Astrocyte (in vitro differentiated cells and primary cell): ENCODE measurements at regions not wholly inside any gene's neighbourhood (a gene's known extent, or its start where the extent isn't known, plus 50 kb on each side); places are given as distances from the start of the nearest gene placed in this dataset.

Source experiments
- DNase-seq: peaks from one replicate; pipeline ENCODE4 v3.0.0-alpha.2; 2010; ENCODE audit warnings: low read depth
- FAIRE-seq: peaks from 2 replicates; lab custom pipeline; 2011; peaks lifted over from hg19 to GRCh38; lab: Jason Lieb, UNC
- H2AFZ ChIP-seq: 2 replicates; pipeline ENCODE4 v1.6.0; 2012; ENCODE audit warnings: low read depth, low read length, inconsistent platforms
- H3K27ac ChIP-seq: 2 replicates; pipeline ENCODE4 v1.5.1; 2011; ENCODE audit warnings: low read depth, low read length, inconsistent platforms
- H3K27me3 ChIP-seq: 2 replicates; pipeline ENCODE4 v1.6.0; 2011; ENCODE audit warnings: low read length, inconsistent platforms; ENCODE audit not compliant: insufficient read depth
- H3K36me3 ChIP-seq: 2 replicates; pipeline ENCODE4 v1.5.1; 2011; ENCODE audit warnings: low read length, inconsistent platforms; ENCODE audit not compliant: insufficient read depth
- H3K4me1 ChIP-seq: 2 replicates; pipeline ENCODE4 v1.5.1; 2011; ENCODE audit warnings: low read length, inconsistent platforms; ENCODE audit not compliant: insufficient read depth
- H3K4me2 ChIP-seq: 2 replicates; pipeline ENCODE4 v1.6.0; 2012; ENCODE audit warnings: low read length, inconsistent platforms
- H3K4me3 ChIP-seq: 2 replicates; pipeline ENCODE4 v1.5.1; 2011; ENCODE audit warnings: low read depth, mild to moderate bottlenecking, low read length, inconsistent platforms; ENCODE audit not compliant: insufficient read depth
- H3K79me2 ChIP-seq: 2 replicates; pipeline ENCODE4 v1.6.0; 2012; ENCODE audit warnings: mild to moderate bottlenecking, low read length, inconsistent platforms; ENCODE audit not compliant: insufficient read depth
- H3K9ac ChIP-seq: 2 replicates; pipeline ENCODE4 v1.6.0; 2012; ENCODE audit warnings: mild to moderate bottlenecking, low read length, inconsistent platforms
- H3K9me3 ChIP-seq: 2 replicates; pipeline ENCODE4 v1.5.1; 2012; ENCODE audit warnings: low read depth, mild to moderate bottlenecking, low read length, inconsistent platforms; ENCODE audit not compliant: insufficient read depth
- H4K20me1 ChIP-seq: 2 replicates; pipeline ENCODE4 v1.6.0; 2012; ENCODE audit warnings: low read length, inconsistent platforms; ENCODE audit not compliant: insufficient read depth
- H3K27ac Mint-ChIP-seq: one replicate; pipeline ENCODE4 v1.8.0; 2021; ENCODE audit warnings: mild to moderate bottlenecking, mixed read lengths; ENCODE audit not compliant: unreplicated experiment
- H3K27me3 Mint-ChIP-seq: one replicate; pipeline ENCODE4 v1.8.0; 2021; ENCODE audit warnings: low read depth, mixed read lengths; ENCODE audit not compliant: unreplicated experiment
- H3K36me3 Mint-ChIP-seq: one replicate; pipeline ENCODE4 v1.8.0; 2021; ENCODE audit warnings: low read depth, mixed read lengths; ENCODE audit not compliant: unreplicated experiment
- H3K4me1 Mint-ChIP-seq: one replicate; pipeline ENCODE4 v1.8.0; 2021; ENCODE audit warnings: low read depth, mixed read lengths; ENCODE audit not compliant: unreplicated experiment
- H3K4me3 Mint-ChIP-seq: one replicate; pipeline ENCODE4 v1.8.0; 2021; ENCODE audit warnings: mild to moderate bottlenecking, moderate library complexity, mixed read lengths; ENCODE audit not compliant: unreplicated experiment
- H3K9me3 Mint-ChIP-seq: one replicate; pipeline ENCODE4 v1.8.0; 2021; ENCODE audit warnings: mild to moderate bottlenecking, mixed read lengths; ENCODE audit not compliant: unreplicated experiment
- EZH2 ChIP-seq: IDR thresholded peaks from 2 replicates; pipeline ENCODE4 v1.6.1; 2012; ENCODE audit warnings: mild to moderate bottlenecking, low read length, inconsistent platforms; ENCODE audit not compliant: insufficient read depth
- TF ChIP-seq, protein P1 (sequence below): IDR thresholded peaks from 2 replicates; pipeline ENCODE4 v1.5.1; 2011; ENCODE audit warnings: low read depth, mild to moderate bottlenecking, inconsistent platforms, low read length, moderate library complexity; ENCODE audit not compliant: insufficient read depth

DNA sequence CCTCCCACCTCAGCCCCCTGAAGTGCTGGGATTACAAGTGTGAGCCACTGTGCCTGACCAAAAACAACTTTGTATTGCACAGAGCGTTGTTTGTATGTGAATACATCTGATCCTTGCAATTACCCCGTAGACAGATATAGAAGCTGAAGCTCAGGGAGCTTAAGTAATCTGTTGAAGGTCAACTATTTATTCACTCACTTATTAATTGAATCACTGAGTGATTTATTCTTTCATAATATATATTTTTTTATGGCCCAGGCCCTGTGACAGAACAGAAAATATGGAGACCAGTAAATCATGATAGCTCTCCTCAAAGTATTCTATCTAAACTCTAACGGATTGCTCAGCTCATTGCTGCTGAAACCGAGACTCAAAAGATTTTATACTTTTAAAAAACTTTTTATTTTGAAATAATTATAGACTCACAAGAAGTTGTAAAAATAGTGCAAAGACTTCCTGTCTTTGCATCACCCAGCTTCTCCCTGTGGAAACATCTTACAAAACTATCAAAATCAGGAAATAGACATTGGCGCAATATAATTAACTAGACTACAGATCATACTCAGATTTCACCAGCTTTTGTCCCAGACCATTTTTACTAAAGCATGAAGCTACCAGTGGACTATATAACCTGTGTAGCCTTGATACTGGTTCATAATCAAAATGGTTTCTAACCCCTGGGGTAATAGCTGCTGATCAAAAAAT lies 466.1 kb downstream of the PDCD6IP start:
- Histone ChIP-seq H3K27me3 (no peaks in the 10 kb centered on the region), H4K20me1 (no peaks in the 10 kb centered on the region), H3K9ac (no peak overlapping the region), H3K4me1 (peaks cover 12% of the 10 kb centered on the region), H3K4me2 (no peak overlapping the region), H3K36me3 (no peaks in the 10 kb centered on the region), H3K79me2 (no peaks in the 10 kb centered on the region), H2AFZ (no peak overlapping the region), H3K4me3 (no peak overlapping the region), H3K9me3 (no peaks in the 10 kb centered on the region), H3K27ac (no peak overlapping the region)
- no peak for DNase-seq
- TF ChIP-seq, protein P1, sequence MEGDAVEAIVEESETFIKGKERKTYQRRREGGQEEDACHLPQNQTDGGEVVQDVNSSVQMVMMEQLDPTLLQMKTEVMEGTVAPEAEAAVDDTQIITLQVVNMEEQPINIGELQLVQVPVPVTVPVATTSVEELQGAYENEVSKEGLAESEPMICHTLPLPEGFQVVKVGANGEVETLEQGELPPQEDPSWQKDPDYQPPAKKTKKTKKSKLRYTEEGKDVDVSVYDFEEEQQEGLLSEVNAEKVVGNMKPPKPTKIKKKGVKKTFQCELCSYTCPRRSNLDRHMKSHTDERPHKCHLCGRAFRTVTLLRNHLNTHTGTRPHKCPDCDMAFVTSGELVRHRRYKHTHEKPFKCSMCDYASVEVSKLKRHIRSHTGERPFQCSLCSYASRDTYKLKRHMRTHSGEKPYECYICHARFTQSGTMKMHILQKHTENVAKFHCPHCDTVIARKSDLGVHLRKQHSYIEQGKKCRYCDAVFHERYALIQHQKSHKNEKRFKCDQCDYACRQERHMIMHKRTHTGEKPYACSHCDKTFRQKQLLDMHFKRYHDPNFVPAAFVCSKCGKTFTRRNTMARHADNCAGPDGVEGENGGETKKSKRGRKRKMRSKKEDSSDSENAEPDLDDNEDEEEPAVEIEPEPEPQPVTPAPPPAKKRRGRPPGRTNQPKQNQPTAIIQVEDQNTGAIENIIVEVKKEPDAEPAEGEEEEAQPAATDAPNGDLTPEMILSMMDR: no peak
- TF ChIP-seq EZH2: no peak
- Mint-ChIP-seq H3K27ac (no peak overlapping the region), H3K9me3 (no peaks in the 10 kb centered on the region), H3K4me3 (no peak overlapping the region), H3K36me3 (no peaks in the 10 kb centered on the region), H3K27me3 (no peaks in the 10 kb centered on the region), H3K4me1 (peaks cover 36% of the 10 kb centered on the region)
- no peak for FAIRE-seq

DNA sequence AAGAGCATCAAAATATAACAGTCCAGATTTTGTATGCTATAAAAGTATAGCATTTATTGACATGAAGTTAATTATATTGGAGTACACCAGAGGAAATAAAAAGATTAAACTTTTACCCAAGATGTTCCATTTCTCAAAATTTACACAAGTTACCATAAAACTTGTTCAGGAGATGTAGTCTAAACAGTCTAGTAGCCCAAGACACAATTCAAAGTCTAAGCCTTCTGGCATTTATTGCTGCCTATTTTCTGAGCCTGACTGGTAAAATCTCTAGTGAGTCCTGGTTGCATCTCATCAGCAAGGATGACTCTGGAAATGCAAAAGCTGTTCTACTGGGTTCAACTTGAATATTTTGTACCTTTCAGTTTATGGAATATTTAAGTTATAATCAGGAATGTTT lies 468.7 kb downstream of the PDCD6IP start:
- Mint-ChIP-seq H3K4me1 (peaks cover 16% of the 10 kb centered on the region), H3K4me3 (no peak overlapping the region), H3K27ac (no peak overlapping the region), H3K27me3 (no peaks in the 10 kb centered on the region), H3K36me3 (no peaks in the 10 kb centered on the region), H3K9me3 (no peaks in the 10 kb centered on the region)
- no peak overlapping the region for H3K4me3 ChIP-seq
- DNase-seq (no peak), FAIRE-seq (no peak)
- H4K20me1 ChIP-seq: no peaks in the 10 kb centered on the region
- no peak overlapping the region for H2AFZ ChIP-seq
- H3K4me1 ChIP-seq: no peaks in the 10 kb centered on the region
- no peak overlapping the region for H3K9ac ChIP-seq
- no peaks in the 10 kb centered on the region for H3K79me2 ChIP-seq
- H3K4me2 ChIP-seq: no peak overlapping the region
- no peaks in the 10 kb centered on the region for H3K9me3 ChIP-seq
- no peaks in the 10 kb centered on the region for H3K36me3 ChIP-seq
- no peak overlapping the region for H3K27ac ChIP-seq
- no peak for TF ChIP-seq EZH2
- TF ChIP-seq, protein P1: no peak
- H3K27me3 ChIP-seq: no peaks in the 10 kb centered on the region

GRCh38 chr3:34268032-34268709 lies 469.7 kb downstream of the PDCD6IP start:
- Histone ChIP-seq H3K4me3 (no peak overlapping the region), H3K4me1 (no peaks in the 10 kb centered on the region), H2AFZ (no peak overlapping the region), H3K27me3 (no peaks in the 10 kb centered on the region), H3K9me3 (no peaks in the 10 kb centered on the region), H3K9ac (no peak overlapping the region), H3K4me2 (no peak overlapping the region), H3K27ac (no peak overlapping the region), H3K79me2 (no peaks in the 10 kb centered on the region), H3K36me3 (no peaks in the 10 kb centered on the region), H4K20me1 (no peaks in the 10 kb centered on the region)
- Mint-ChIP-seq H3K4me1 (peaks cover 16% of the 10 kb centered on the region), H3K4me3 (no peak overlapping the region), H3K36me3 (no peaks in the 10 kb centered on the region), H3K27me3 (no peaks in the 10 kb centered on the region), H3K9me3 (no peaks in the 10 kb centered on the region), H3K27ac (peak overlapping the region; percentile 42)
- FAIRE-seq: no peak
- DNase-seq: no peak
- TF ChIP-seq, protein P1: no peak
- TF ChIP-seq EZH2: no peak
